ENCODE measurements at regions not wholly inside any gene's neighbourhood (a gene's known extent, or its start where the extent isn't known, plus 50 kb on each side); places are given as distances from the start of the nearest gene placed in this dataset.

- TF ChIP-seq CTCF (IDR thresholded peaks at IDR 0.05): no peak
- Mint-ChIP-seq H3K27me3 (ENCODE audit: low read depth in 2 of 2) (no peaks in the 10 kb centered on the region), H3K36me3 (peaks cover 11% of the 10 kb centered on the region), H3K4me1 (no peaks in the 10 kb centered on the region), H3K9me3 (peaks cover 2 to 12% of the 10 kb centered on the region in 2 donors), H3K27ac (no peak overlapping the region), H3K4me3 (no peak overlapping the region)
- intact Hi-C loops (cut with micrococcal nuclease): no loop called here
- 74% methylated on average over 3 of the region's 3 CpGs for WGBS (ENCODE audit: insufficient coverage)
- Histone ChIP-seq H3K4me1 (ENCODE audit: control insufficient read depth, insufficient read depth, low read length) (no peaks in the 10 kb centered on the region), H3K4me3 (ENCODE audit: low read length) (no peak overlapping the region), H3K27me3 (ENCODE audit: control insufficient read depth, insufficient read depth, low read length) (no peaks in the 10 kb centered on the region), H3K9me3 (ENCODE audit: control insufficient read depth, insufficient read depth, low read length) (no peaks in the 10 kb centered on the region), H3K36me3 (ENCODE audit: control insufficient read depth, insufficient read depth, low read length) (no peaks in the 10 kb centered on the region), H3K27ac (ENCODE audit: low read length) (no peak overlapping the region)
- no peak for DNase-seq
- ATAC-seq: no peak
These were observed 1351.3 kb upstream of the NUDT12 start for GRCh38 chr5:104913841-104914281.

- Histone ChIP-seq H3K36me3 (ENCODE audit: control insufficient read depth, insufficient read depth, low read length) (no peaks in the 10 kb centered on the region), H3K27ac (ENCODE audit: low read length) (no peak overlapping the region), H3K4me1 (ENCODE audit: control insufficient read depth, insufficient read depth, low read length) (no peaks in the 10 kb centered on the region), H3K27me3 (ENCODE audit: control insufficient read depth, insufficient read depth, low read length) (no peaks in the 10 kb centered on the region), H3K9me3 (ENCODE audit: control insufficient read depth, insufficient read depth, low read length) (no peaks in the 10 kb centered on the region), H3K4me3 (ENCODE audit: low read length) (no peak overlapping the region)
- Mint-ChIP-seq H3K4me1 (no peaks in the 10 kb centered on the region), H3K27me3 (ENCODE audit: low read depth in 2 of 2) (no peaks in the 10 kb centered on the region), H3K4me3 (no peak overlapping the region), H3K9me3 (peaks cover 6 to 13% of the 10 kb centered on the region in 2 donors), H3K36me3 (peaks cover 11% of the 10 kb centered on the region), H3K27ac (no peak overlapping the region)
- whole genome bisulfite sequencing (ENCODE audit: insufficient coverage): no CpG with 5 or more reads among the region's 2 CpGs
- no peak for DNase-seq
- intact Hi-C loops (cut with micrococcal nuclease): no loop called here
- TF ChIP-seq CTCF (IDR thresholded peaks at IDR 0.05): no peak
- no peak for ATAC-seq
These were observed 1347.2 kb upstream of the NUDT12 start for GRCh38 chr5:104909803-104910202.

- WGBS (ENCODE audit: insufficient coverage): 83% methylated on average over 1 of the region's 1 CpG
- H3K27me3 ChIP-seq (ENCODE audit: control insufficient read depth, insufficient read depth, low read length): no peaks in the 10 kb centered on the region
- no peak overlapping the region for H3K4me3 Mint-ChIP-seq
- intact Hi-C loops (cut with micrococcal nuclease): no loop called here
- DNase-seq (no peak), ATAC-seq (no peak)
- no peak overlapping the region for H3K27ac Mint-ChIP-seq
- H3K27me3 Mint-ChIP-seq (ENCODE audit: low read depth in 2 of 2): no peaks in the 10 kb centered on the region
- H3K36me3 Mint-ChIP-seq: no peaks in the 10 kb centered on the region
- no peaks in the 10 kb centered on the region for H3K4me1 Mint-ChIP-seq
- H3K9me3 ChIP-seq (ENCODE audit: control insufficient read depth, insufficient read depth, low read length): no peaks in the 10 kb centered on the region
- TF ChIP-seq CTCF (IDR thresholded peaks at IDR 0.05): no peak
- no peak overlapping the region for H3K27ac ChIP-seq (ENCODE audit: low read length)
- H3K4me3 ChIP-seq (ENCODE audit: low read length): no peak overlapping the region
- peaks cover 4 to 7% of the 10 kb centered on the region in 2 donors for H3K9me3 Mint-ChIP-seq
- no peaks in the 10 kb centered on the region for H3K36me3 ChIP-seq (ENCODE audit: control insufficient read depth, insufficient read depth, low read length)
- no peaks in the 10 kb centered on the region for H3K4me1 ChIP-seq (ENCODE audit: control insufficient read depth, insufficient read depth, low read length)
These were observed 1342.0 kb upstream of the NUDT12 start for GRCh38 chr5:104904561-104904960.

- intact Hi-C loops (cut with micrococcal nuclease): no loop called here
- H3K27me3 ChIP-seq (ENCODE audit: control insufficient read depth, insufficient read depth, low read length): no peaks in the 10 kb centered on the region
- no peaks in the 10 kb centered on the region for H3K9me3 ChIP-seq (ENCODE audit: control insufficient read depth, insufficient read depth, low read length)
- Mint-ChIP-seq H3K36me3 (no peaks in the 10 kb centered on the region), H3K9me3 (peaks cover 11 to 12% of the 10 kb centered on the region in 2 donors), H3K27ac (no peak overlapping the region), H3K4me3 (no peak overlapping the region), H3K4me1 (no peaks in the 10 kb centered on the region), H3K27me3 (ENCODE audit: low read depth in 2 of 2) (no peaks in the 10 kb centered on the region)
- no peaks in the 10 kb centered on the region for H3K4me1 ChIP-seq (ENCODE audit: control insufficient read depth, insufficient read depth, low read length)
- H3K4me3 ChIP-seq (ENCODE audit: low read length): no peak overlapping the region
- WGBS (ENCODE audit: insufficient coverage): 90% methylated on average over 1 of the region's 2 CpGs
- no peaks in the 10 kb centered on the region for H3K36me3 ChIP-seq (ENCODE audit: control insufficient read depth, insufficient read depth, low read length)
- DNase-seq: no peak
- no peak for ATAC-seq
- TF ChIP-seq CTCF (IDR thresholded peaks at IDR 0.05): no peak
- H3K27ac ChIP-seq (ENCODE audit: low read length): no peak overlapping the region
These were observed 1341.4 kb upstream of the NUDT12 start for GRCh38 chr5:104903941-104904340.

All from natural killer cell (primary cell).